SK-N-SH (cell line): ENCODE measurements at regions not wholly inside any gene's neighbourhood (a gene's known extent, or its start where the extent isn't known, plus 50 kb on each side); places are given as distances from the start of the nearest gene placed in this dataset.
A peak's percentile ranks its signal among the peaks of the same experiment; 100 is the strongest.

Experiments used
- CTCF ChIA-PET: fragments of 300-600, 350-600 bp; formaldehyde crosslinking; extraction: SDS; loops from one replicate; lab custom pipeline; 2021; lab: Yijun Ruan, JAX
- POLR2A ChIA-PET: fragments of 350-600 bp; sonication (Branson Sonifier 250); formaldehyde crosslinking; extraction: SDS; loops from one replicate; lab custom pipeline; 2020; ENCODE audit warnings: antibody characterized with exemption, inconsistent platforms; lab: Yijun Ruan, JAX
- DNase-seq: peaks from one replicate; pipeline ENCODE4 v3.0.0; 2012
- H2AFZ ChIP-seq: fragments of 200-600 bp; sonication (generic); 2 replicates; pipeline ENCODE4 v1.8.1; 2016; ENCODE audit warnings: antibody characterized with exemption, mild to moderate bottlenecking, low read depth
- H3F3A ChIP-seq: fragments of 200-600 bp; sonication (generic); replicated peaks from 2 replicates; pipeline ENCODE3; 2016; ENCODE audit warnings: antibody characterized with exemption, mild to moderate bottlenecking; ENCODE audit not compliant: insufficient read depth
- H3K27ac ChIP-seq, 2 experiments: fragments of 200-500 bp in 1 of 2; fragments of 200-600 bp in 1 of 2; sonication (Bioruptor generic) in 1 of 2; sonication (generic), shearing (Covaris generic) in 1 of 2; 2 replicates each; pipeline versions ENCODE4 v1.5.1 to v1.6.1; 2014 to 2016; ENCODE audit warnings: low read depth in 2 of 2, inconsistent platforms in 1 of 2, low read length in 1 of 2, mild to moderate bottlenecking in 1 of 2, mixed read lengths in 1 of 2
- H3K27me3 ChIP-seq: fragments of 200-600 bp; sonication (generic), shearing (Covaris generic); 2 replicates; pipeline ENCODE4 v1.6.1; 2016; ENCODE audit warnings: mixed run types; ENCODE audit not compliant: insufficient read depth
- H3K36me3 ChIP-seq, 2 experiments: fragments of 200-500 bp in 1 of 2; fragments of 200-600 bp in 1 of 2; sonication (Bioruptor generic) in 1 of 2; sonication (generic) in 1 of 2; replicated peaks in 1 of 2; 2 replicates each; pipeline versions ENCODE3 to v1.5.1; 2014 to 2016; ENCODE audit warnings: low read length in 1 of 2, mild to moderate bottlenecking in 1 of 2; ENCODE audit not compliant: insufficient read depth in 2 of 2, control insufficient read depth in 1 of 2
- H3K4me1 ChIP-seq, 2 experiments: fragments of 200-500 bp in 1 of 2; fragments of 200-600 bp in 1 of 2; sonication (Bioruptor generic) in 1 of 2; sonication (generic), shearing (Covaris generic) in 1 of 2; 2 replicates each; pipeline versions ENCODE4 v1.5.1 to v1.6.1; 2014 to 2016; ENCODE audit warnings: low read depth in 1 of 2, low read length in 1 of 2, mixed run types in 1 of 2; ENCODE audit not compliant: insufficient read depth in 2 of 2, control insufficient read depth in 1 of 2
- H3K4me2 ChIP-seq: fragments of 200-600 bp; sonication (generic), shearing (Covaris generic); 2 replicates; pipeline ENCODE4 v1.6.1; 2017; ENCODE audit warnings: mixed run types
- H3K4me3 ChIP-seq, 2 experiments: fragments of 200-500 bp in 1 of 2; fragments of 200-600 bp in 1 of 2; sonication (Bioruptor generic) in 1 of 2; sonication (generic), shearing (Covaris generic) in 1 of 2; 2 replicates each; pipeline versions ENCODE4 v1.5.1 to v1.8.1; 2014 to 2016; ENCODE audit warnings: low read depth in 2 of 2, inconsistent platforms in 1 of 2, low read length in 1 of 2, mild to moderate bottlenecking in 1 of 2, mixed read lengths in 1 of 2, moderate library complexity in 1 of 2
- H3K79me2 ChIP-seq: fragments of 200-600 bp; sonication (generic); 2 replicates; pipeline ENCODE4 v1.8.1; 2017; ENCODE audit warnings: mild to moderate bottlenecking; ENCODE audit not compliant: insufficient read depth
- H3K9ac ChIP-seq: fragments of 200-600 bp; sonication (generic); 2 replicates; pipeline ENCODE4 v1.6.1; 2017; ENCODE audit warnings: mixed run types
- H3K9me2 ChIP-seq: fragments of 200-600 bp; sonication (generic); 2 replicates; pipeline ENCODE4 v1.6.1; 2017; ENCODE audit warnings: mixed run types
- H3K9me3 ChIP-seq: fragments of 200-600 bp; sonication (generic); 2 replicates; pipeline ENCODE4 v1.6.1; 2017; ENCODE audit warnings: mixed run types, mild to moderate bottlenecking, moderate library complexity
- H4K20me1 ChIP-seq: fragments of 200-600 bp; sonication (generic); 2 replicates; pipeline ENCODE4 v1.6.1; 2017; ENCODE audit warnings: mild to moderate bottlenecking, mixed run types; ENCODE audit not compliant: insufficient read depth
- EZH2phosphoT487 ChIP-seq: fragments of 200-600 bp; sonication (generic); IDR thresholded peaks from 2 replicates; pipeline ENCODE4 v1.6.1; 2017; ENCODE audit warnings: low read depth, mixed run types, mild to moderate bottlenecking, antibody characterized with exemption, moderate library complexity, borderline replicate concordance
- FOXJ3 ChIP-seq: sonication (generic); formaldehyde crosslinking; IDR thresholded peaks from 2 replicates; pipeline ENCODE4 v1.5.1; 2020; ENCODE audit warnings: mild to moderate bottlenecking, missing genetic modification reagents
- MEF2A ChIP-seq: IDR thresholded peaks from 2 replicates; pipeline ENCODE4 v1.4.0; 2012; ENCODE audit warnings: low read depth, borderline replicate concordance
- NFIC ChIP-seq: IDR thresholded peaks from 2 replicates; pipeline ENCODE4 v1.4.0; 2012; ENCODE audit warnings: borderline replicate concordance
- PBX3 ChIP-seq: IDR thresholded peaks from 2 replicates; pipeline ENCODE4; 2012
- RCOR1 ChIP-seq: fragments of 150-350 bp; IDR thresholded peaks from 2 replicates; pipeline ENCODE4 v1.6.1; 2017; ENCODE audit warnings: antibody characterized with exemption, low read length
- WGBS: methylation state at CpG from one replicate; pipeline ENCODE4 v1.1.6; 2017; ENCODE audit warnings: low lambda C conversion rate; 5-methylcytosine and 5-hydroxymethylcytosine counted together
- TF ChIP-seq, protein P1 (sequence below): IDR thresholded peaks from 2 replicates; pipeline ENCODE4 v1.6.1; 2012; ENCODE audit warnings: mild to moderate bottlenecking, low read depth, low read length, moderate library complexity

DNA sequence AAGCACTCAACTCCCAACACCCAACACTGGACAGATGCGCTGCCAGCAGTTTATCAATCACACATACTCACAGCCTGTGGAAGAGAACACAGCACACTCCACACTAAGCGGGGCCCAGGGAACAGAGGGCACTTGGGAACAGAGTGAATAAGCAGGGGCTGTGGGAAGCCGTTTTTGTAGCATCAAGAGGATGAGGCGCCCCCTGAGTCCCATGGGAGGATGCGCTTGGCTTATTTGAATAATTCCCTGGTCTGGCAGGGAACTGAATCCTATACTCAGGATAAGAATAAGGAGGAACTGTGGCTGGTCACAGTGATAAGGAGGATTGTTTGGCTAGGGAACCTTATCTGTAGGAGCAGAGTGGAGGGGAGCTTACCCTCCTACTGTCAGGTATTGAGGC, 96.1 kb upstream of the DNAH5 start:
- no peak for DNase-seq
- Histone ChIP-seq H3K27me3 (no peaks in the 10 kb centered on the region), H3K36me3 (no peaks in the 10 kb centered on the region), H3K4me3 (no peak overlapping the region), H3K9ac (no peak overlapping the region), H3K79me2 (no peaks in the 10 kb centered on the region; the same call in 1 of the 2 replicates), H2AFZ (no peak overlapping the region)
- ChIA-PET CTCF (interaction anchor here (1.1 to 1.5 kb wide), 2 partner anchors 52 to 68 kb away, joined by 3 read pairs; no protein-coding TSS in a partner anchor), POLR2A (no interaction called here)
- whole genome bisulfite sequencing, result 77% methylated on average over 5 of the region's 5 CpGs
- no peak for TF ChIP-seq RCOR1
- TF ChIP-seq, protein P1, sequence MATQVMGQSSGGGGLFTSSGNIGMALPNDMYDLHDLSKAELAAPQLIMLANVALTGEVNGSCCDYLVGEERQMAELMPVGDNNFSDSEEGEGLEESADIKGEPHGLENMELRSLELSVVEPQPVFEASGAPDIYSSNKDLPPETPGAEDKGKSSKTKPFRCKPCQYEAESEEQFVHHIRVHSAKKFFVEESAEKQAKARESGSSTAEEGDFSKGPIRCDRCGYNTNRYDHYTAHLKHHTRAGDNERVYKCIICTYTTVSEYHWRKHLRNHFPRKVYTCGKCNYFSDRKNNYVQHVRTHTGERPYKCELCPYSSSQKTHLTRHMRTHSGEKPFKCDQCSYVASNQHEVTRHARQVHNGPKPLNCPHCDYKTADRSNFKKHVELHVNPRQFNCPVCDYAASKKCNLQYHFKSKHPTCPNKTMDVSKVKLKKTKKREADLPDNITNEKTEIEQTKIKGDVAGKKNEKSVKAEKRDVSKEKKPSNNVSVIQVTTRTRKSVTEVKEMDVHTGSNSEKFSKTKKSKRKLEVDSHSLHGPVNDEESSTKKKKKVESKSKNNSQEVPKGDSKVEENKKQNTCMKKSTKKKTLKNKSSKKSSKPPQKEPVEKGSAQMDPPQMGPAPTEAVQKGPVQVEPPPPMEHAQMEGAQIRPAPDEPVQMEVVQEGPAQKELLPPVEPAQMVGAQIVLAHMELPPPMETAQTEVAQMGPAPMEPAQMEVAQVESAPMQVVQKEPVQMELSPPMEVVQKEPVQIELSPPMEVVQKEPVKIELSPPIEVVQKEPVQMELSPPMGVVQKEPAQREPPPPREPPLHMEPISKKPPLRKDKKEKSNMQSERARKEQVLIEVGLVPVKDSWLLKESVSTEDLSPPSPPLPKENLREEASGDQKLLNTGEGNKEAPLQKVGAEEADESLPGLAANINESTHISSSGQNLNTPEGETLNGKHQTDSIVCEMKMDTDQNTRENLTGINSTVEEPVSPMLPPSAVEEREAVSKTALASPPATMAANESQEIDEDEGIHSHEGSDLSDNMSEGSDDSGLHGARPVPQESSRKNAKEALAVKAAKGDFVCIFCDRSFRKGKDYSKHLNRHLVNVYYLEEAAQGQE, result no peak
- TF ChIP-seq FOXJ3 (CRISPR knock-in tag), result no peak
- TF ChIP-seq, all 33 proteins: peak for 0
- H4K20me1 ChIP-seq, result no peaks in the 10 kb centered on the region
- no peak overlapping the region for H3K27ac ChIP-seq
- H3F3A ChIP-seq, result peaks cover 26% of the 10 kb centered on the region
- peaks cover 3 to 39% of the 10 kb centered on the region in 2 experiments; a peak in 3 of 4 replicates for H3K4me1 ChIP-seq
- no peak overlapping the region for H3K4me2 ChIP-seq
- H3K9me3 ChIP-seq, result no peaks in the 10 kb centered on the region
- no peaks in the 10 kb centered on the region for H3K9me2 ChIP-seq

DNA sequence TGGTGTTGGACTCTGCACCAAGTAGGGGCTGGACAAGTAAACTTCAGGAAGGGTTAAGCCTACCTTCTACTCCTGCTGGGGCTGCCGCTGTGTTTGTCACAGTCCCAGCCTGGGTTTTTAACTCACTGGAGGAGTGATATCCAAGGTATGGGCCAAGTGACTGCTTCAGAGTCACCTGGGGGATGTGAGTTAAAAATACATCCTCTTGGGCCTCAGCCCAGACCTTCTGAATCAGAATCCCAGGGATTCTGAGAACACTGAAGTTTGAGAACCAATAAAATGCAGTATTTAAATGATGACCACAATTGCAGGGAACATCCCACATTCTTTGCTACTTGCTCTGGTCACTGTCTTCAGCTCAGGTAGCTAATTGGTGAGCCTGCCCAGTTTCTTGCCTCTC, 95.1 kb upstream of the DNAH5 start:
- H3K27ac ChIP-seq, result peak overlapping the region in 1 of 2 experiments; percentile 92; a peak in 3 of 4 replicates
- no peaks in the 10 kb centered on the region for H3K36me3 ChIP-seq
- no peak overlapping the region for H2AFZ ChIP-seq
- ChIA-PET CTCF (interaction anchor here (1.1 kb wide), 1 partner anchor 69 kb away, joined by 3 read pairs; no protein-coding TSS in a partner anchor), POLR2A (no interaction called here)
- no peaks in the 10 kb centered on the region for H3K9me3 ChIP-seq
- H3K9me2 ChIP-seq, result no peaks in the 10 kb centered on the region
- H3K4me1 ChIP-seq, result peaks cover 3 to 49% of the 10 kb centered on the region in 2 experiments; a peak in 3 of 4 replicates
- H3K27me3 ChIP-seq, result no peaks in the 10 kb centered on the region
- TF ChIP-seq EZH2phosphoT487 (no peak), FOXJ3 (CRISPR knock-in tag) (no peak), PBX3 (peak; percentile 19; the same call in 1 of the 2 replicates), MEF2A (0 out of 2 replicates have a peak, but pooled peaks have one; percentile 51), NFIC (peak; percentile 46; the same call in 1 of the 2 replicates)
- peak overlapping the region; percentile 44; the same call in 1 of the 2 replicates for H3K4me2 ChIP-seq
- no peaks in the 10 kb centered on the region; the same call in 1 of the 2 replicates for H3K79me2 ChIP-seq
- H3K4me3 ChIP-seq, result no peak overlapping the region
- no peak for DNase-seq
- no CpG with 5 or more reads among the region's 1 CpG for WGBS
- peaks cover 35% of the 10 kb centered on the region for H3F3A ChIP-seq
- H4K20me1 ChIP-seq, result no peaks in the 10 kb centered on the region
- H3K9ac ChIP-seq, result no peak overlapping the region
